GM12878 (cell line): ENCODE measurements at regions not wholly inside any gene's neighbourhood (a gene's known extent, or its start where the extent isn't known, plus 50 kb on each side); places are given as distances from the start of the nearest gene placed in this dataset.

Experiments
- BACH1 ChIP-seq: fragments of 450-650 bp; IDR thresholded peaks from 2 replicates; pipeline ENCODE4 v1.6.1; 2017; ENCODE audit warnings: mild to moderate bottlenecking, borderline replicate concordance
- HDAC6 ChIP-seq: fragments of 200-600 bp; sonication (generic); IDR thresholded peaks from one replicate; pipeline ENCODE4 v1.8.0; 2017; ENCODE audit warnings: antibody characterized with exemption; ENCODE audit not compliant: unreplicated experiment
- MYB ChIP-seq: fragments of 150-350 bp; IDR thresholded peaks from 2 replicates; pipeline ENCODE4 v1.6.1; 2014; ENCODE audit warnings: mild to moderate bottlenecking, low read depth, low read length, borderline replicate concordance
- MYC ChIP-seq: IDR thresholded peaks from 2 replicates; pipeline ENCODE4 v1.6.1; 2011; ENCODE audit warnings: mild to moderate bottlenecking, low read length, moderate library complexity, inconsistent platforms; ENCODE audit not compliant: insufficient read depth, insufficient replicate concordance, insufficient read length, severe bottlenecking
- PAX5 ChIP-seq: IDR thresholded peaks from 2 replicates; pipeline ENCODE4 v1.6.1; 2011; ENCODE audit warnings: low read depth, low read length, borderline replicate concordance
- RELA ChIP-seq: fragments of 450-650 bp; IDR thresholded peaks from 2 replicates; pipeline ENCODE4 v1.8.0; 2014; ENCODE audit warnings: borderline replicate concordance; ENCODE audit not compliant: partially characterized antibody
- SMC3 ChIP-seq: IDR thresholded peaks from 2 replicates; pipeline ENCODE4 v1.6.1; 2011; ENCODE audit warnings: low read length, improper control_type of control experiment, borderline replicate concordance
- SREBF1 ChIP-seq: IDR thresholded peaks from 2 replicates; pipeline ENCODE4 v1.6.1; 2012; ENCODE audit warnings: mild to moderate bottlenecking, low read length
- ZNF384 ChIP-seq: IDR thresholded peaks from 2 replicates; pipeline ENCODE4 v1.6.1; 2012; ENCODE audit warnings: low read depth, mild to moderate bottlenecking, low read length, improper control_type of control experiment, borderline replicate concordance
- TF ChIP-seq, protein P1 (sequence below): IDR thresholded peaks from 2 replicates; pipeline ENCODE4 v1.6.1; 2011; ENCODE audit warnings: low read depth, mild to moderate bottlenecking, low read length, moderate library complexity, borderline replicate concordance; ENCODE audit errors: extremely low read depth
- TF ChIP-seq, protein P2 (sequence below): fragments of 450-650 bp; IDR thresholded peaks from 2 replicates; pipeline ENCODE4 v1.6.1; 2014; ENCODE audit warnings: mild to moderate bottlenecking

DNA sequence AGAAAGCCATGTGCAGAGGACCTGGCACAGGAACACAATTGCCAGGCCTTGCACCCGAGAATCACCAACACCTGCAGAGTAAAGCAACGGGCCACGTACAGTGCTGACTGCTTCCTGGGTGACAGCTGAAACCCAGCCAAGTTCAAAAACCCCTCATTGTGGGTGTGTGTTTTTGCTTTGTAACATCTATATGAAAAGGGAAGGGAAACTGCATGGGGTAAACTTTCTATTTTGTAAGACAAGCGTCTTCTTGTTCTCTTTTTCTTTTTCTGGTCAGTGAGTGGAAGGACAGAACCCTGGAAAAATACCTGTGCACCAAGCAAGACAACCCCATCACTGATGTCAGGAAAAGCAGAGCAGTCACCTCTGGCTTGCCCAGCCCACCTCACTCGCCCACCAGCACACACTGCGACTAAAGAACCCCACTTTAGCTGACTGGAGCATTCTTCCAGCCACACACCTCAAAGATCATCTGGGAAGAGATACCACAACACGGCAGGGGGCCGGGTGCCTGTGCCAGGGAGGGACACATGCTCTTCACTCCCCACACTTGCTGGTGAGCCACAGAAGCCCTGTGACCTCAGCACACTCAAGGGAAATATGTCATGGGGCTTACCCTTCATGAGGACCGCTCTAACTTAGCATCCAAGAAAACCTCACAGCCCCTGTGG, 172.3 kb downstream of the NDUFA12 start (continued):
- TF ChIP-seq, protein P1, sequence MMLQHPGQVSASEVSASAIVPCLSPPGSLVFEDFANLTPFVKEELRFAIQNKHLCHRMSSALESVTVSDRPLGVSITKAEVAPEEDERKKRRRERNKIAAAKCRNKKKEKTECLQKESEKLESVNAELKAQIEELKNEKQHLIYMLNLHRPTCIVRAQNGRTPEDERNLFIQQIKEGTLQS = no peak
- TF ChIP-seq SREBF1 = no peak
- TF ChIP-seq HDAC6 = no peak
- TF ChIP-seq ZNF384 = no peak
- peak; percentile 59 for TF ChIP-seq RELA
- no peak for TF ChIP-seq MYC
- peak; percentile 89; the same call in 1 of the 2 replicates for TF ChIP-seq PAX5
- TF ChIP-seq, protein P2, sequence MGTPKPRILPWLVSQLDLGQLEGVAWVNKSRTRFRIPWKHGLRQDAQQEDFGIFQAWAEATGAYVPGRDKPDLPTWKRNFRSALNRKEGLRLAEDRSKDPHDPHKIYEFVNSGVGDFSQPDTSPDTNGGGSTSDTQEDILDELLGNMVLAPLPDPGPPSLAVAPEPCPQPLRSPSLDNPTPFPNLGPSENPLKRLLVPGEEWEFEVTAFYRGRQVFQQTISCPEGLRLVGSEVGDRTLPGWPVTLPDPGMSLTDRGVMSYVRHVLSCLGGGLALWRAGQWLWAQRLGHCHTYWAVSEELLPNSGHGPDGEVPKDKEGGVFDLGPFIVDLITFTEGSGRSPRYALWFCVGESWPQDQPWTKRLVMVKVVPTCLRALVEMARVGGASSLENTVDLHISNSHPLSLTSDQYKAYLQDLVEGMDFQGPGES = no peak
- TF ChIP-seq MYB = no peak
- TF ChIP-seq BACH1 = peak; percentile 78; the same call in 1 of the 2 replicates
- no peak for TF ChIP-seq SMC3
